ENCODE measurements at regions not wholly inside any gene's neighbourhood (a gene's known extent, or its start where the extent isn't known, plus 50 kb on each side); places are given as distances from the start of the nearest gene placed in this dataset.
"Not testable (repeated sequence)": the region's sequence is repeated elsewhere in the genome, so short reads cannot be mapped to it uniquely, and the experiment has no call there.

DNA sequence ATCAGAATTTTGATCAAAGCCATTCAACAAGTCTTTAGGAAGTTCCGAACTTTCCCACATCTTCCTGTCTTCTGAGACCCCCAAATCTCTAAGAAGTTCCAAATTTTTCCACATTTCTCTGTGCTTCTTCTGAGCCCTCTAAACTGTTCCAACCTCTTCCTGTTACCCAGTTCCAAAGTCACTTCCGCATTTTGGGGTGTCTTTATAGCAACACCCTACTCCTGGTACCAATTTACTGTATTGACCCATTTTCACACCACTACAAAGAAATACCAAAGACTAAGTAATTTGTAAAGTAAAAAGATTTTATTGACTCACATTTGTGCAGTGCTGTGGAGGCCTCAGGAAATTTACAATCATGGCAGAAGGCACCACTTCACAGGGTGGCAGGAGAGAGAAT, 385.8 kb upstream of the GHITM start:
- no peak for DNase-seq (ENCODE audit: low read depth)

DNA sequence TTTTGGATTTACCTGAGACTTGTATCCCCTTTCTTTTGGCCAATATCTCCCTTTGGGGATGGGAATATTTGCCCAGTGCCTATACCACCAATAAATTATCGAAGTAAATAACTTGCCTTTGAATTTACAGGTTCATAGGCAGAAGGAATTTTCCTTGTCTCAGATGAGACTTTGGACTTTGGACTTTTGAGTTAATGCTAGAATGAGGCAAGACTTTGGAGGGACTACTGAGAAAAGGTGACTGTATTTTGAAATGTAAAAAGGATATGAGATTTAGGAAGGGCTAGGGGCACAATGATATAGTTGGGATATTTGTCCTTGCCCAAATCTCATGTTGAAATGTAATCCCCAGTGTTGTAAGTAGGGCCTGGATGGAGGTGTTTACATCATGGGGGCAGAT, 384.5 kb upstream of the GHITM start:
- DNase-seq (ENCODE audit: low read depth) = no peak

DNA sequence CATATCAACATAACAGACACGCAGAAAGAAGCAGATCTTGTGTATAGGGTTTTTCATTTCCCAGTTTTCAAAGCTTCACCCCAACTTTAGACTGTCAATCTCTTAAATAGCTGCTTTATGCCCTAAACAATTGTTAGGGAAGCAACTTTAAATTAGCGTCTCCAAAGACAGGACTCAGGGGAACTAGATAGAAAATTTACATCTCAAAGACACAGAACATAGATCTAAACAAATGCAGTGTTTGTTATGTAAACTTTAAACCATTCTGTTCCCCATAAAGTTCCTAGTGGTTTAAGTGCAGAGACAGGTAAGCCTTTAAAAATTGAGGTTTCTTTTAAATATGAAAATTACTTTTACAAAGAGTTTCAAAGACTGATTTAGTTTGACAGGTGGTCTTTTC, 379.2 kb upstream of the GHITM start:
- no peak for DNase-seq (ENCODE audit: low read depth)

DNA sequence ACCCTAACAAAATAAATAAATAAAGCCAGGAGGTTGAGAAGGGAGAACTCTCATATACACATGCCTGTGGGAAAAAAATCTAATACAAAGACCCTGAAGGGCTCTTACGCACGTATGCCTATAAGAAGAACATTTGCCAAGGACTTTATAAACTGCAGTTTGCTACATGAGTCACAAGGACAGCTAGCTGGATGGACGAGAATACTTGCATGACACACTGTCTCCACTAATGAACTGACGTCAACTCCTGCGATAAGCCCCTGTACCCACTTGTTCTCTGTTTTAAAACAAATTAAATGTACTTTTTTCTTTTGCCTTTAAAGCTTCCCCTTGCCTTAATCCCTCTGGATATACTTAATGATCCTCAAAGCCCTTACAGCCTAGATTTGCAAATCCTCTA, 374.6 kb upstream of the GHITM start:
- no peak for DNase-seq (ENCODE audit: low read depth)

DNA sequence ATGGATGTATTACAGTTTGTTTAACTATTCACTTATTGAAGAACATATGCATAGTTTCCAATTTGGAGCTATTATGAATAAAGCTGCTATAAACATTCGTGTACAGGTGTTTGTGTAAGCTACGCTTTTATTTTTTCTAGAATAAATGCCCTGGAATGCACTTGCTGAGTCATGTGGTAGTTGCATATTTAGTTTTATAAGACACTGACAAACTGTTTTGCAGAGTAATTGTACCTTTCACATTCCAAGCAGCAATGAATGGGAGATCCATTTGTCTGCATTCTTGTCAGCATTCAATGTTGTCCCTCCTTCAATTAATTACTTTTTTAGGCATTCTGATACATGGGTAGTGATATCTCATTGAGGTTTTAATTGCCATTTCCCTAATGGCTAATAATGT, 373.6 kb upstream of the GHITM start:
- DNase-seq (ENCODE audit: low read depth) = no peak

DNA sequence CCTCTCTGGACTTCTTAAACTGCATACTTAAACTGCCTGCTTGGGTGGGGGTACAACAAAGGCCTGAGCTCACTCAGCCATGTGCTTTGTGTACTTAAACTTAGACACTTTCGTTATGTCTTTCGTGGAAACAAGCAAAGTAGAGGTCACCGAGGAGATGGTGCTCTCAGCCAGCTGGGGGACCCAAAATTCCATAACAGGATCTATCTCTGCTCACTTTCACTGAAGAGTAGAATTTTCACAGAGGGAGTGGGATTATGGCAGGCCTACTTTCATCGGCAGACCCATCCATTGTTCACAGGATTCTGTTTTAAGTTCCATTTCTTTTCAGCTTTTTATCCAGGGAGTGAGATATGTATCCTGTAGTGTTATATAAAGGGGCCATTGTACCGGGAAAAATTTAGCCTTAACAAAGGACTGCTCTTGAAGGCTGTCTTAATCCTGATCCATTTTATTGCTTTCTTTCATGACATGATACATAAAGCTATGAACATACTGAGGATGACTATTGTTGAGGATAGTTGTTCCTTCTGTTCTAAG, 370.0 kb upstream of the GHITM start:
- DNase-seq (ENCODE audit: low read depth) = no peak

DNA sequence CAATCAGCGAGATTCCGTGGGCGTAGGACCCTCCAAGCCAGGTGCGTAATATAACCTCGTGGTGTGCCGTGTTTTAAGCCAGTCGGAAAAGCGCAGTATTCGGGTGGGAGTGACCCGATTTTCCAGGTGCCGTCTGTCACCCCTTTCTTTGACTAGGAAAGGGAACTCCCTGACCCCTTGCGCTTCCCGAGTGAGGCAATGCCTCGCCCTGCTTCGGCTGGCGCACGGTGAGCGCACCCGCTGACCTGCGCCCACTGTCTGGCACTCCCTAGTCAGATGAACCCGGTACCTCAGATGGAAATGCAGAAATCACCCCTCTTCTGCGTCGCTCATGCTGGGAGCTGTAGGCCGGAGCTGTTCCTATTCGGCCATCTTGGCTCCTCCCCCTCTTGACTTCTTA, 352.6 kb upstream of the GHITM start:
- not testable (repeated sequence) for DNase-seq (ENCODE audit: low read depth)

DNA sequence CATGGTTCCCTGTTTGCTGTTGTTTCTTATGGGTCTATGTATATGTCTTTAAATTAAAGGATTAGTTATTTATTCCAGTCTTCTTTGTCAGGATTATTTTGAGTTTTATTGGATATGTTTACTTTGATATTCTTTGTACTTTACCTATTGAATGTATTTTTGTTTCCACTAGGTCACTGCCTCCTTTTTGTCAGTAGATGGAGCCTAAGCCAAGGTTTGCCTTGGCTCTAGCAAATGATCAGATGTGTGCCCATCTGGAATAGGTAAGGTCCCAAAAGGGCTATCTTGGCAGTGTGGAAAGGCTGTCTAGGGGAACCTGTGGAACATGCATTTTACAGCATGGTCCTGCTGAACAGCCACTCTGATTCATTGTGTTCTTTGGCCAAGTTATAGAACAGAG, 337.3 kb upstream of the GHITM start:
- no peak for DNase-seq (ENCODE audit: low read depth)

DNA sequence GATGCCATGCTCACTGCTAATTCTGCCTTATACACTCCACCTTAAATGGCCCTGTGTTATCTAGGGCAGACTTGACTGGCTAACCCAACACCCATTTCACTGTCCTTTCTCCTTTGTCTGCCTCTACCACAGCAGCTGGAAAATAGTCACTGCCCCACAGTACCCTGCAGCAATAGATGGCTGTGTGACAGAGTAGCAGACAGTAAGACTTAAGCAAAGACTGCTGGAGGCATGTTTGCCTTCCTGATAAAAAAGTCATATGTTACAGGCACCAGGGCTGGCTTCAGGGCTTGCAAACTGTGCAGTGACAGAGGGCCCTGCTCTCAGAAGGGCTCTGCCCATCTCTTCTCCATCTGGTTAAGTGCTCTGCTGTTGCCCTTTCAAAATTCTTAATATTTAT, 332.6 kb upstream of the GHITM start:
- DNase-seq (ENCODE audit: low read depth) = no peak

DNA sequence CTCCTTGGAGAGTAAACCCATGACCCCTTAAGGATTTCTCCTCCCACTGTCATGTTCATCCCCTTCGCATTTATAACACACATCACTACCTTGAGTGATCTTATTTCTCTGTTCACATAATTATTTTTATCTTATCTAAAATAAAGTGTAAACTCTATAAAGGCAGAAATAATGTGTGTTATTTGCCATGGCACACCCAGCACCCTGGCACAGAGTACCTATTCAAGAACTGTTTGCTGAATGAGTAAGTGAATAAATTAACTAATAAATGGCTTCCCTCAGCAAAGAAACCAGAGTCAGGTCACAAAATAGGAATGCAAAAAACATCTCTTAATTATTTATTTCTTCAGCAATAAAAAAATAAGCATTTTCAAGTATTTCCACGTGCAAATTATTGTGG, 330.3 kb upstream of the GHITM start:
- no peak for DNase-seq (ENCODE audit: low read depth)

DNA sequence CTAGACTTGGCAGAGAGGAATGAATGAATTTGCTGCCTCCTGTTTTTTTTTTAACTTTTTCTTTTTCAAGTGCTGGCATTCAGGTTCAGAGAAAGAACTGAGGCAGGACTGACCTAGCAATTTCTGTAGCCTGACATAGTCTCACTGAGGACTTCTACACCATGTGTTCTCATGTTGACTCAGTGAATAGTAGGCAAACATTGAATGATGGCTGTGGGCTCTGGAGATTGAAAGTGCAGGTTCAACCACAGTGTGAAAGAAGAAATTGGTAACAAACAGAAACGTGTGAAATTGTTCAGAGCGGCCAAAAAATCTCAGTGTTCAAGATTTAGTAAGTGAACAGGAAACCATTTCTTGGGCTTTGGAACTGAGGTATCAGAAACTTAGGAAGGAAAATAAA, 322.4 kb upstream of the GHITM start:
- DNase-seq (ENCODE audit: low read depth) = no peak

DNA sequence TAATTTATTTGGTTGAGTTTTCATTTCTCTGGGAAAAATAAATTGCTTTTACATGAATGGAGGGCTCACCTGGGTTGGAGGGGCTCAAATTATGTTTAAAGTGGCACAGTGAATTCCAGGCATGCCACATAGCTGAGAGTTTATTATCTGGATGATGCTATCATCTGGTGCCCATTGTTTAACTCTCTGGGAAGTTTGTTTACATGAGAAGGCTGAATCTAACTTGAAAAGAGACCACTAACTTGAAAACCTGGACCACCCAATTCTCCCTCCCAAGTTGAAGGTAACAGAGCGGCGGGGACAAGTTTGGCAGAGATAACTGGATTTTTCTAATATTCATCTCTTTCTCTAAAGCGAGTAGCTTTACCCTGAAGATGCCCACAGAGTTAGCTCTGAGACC, 321.5 kb upstream of the GHITM start:
- no peak for DNase-seq (ENCODE audit: low read depth)

DNA sequence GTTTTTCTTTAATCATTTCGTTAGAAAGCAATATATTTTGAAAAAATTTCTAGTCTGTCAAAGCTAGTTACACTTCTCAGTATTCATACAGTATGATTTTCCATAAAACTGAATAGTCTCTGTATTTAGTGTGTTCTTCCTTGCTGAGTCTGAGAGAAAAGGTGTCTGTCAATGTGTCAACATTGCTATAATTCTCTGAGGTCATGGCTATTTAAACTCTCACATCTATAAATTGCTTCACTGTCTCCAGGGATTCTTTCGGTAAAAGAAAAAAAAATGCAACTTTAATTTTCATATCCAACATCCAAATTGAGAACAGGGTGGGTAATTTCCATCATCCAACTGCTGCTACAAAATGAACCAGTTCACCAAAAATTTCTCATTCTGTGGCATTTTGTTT, 319.7 kb upstream of the GHITM start:
- DNase-seq (ENCODE audit: low read depth) = no peak

DNA sequence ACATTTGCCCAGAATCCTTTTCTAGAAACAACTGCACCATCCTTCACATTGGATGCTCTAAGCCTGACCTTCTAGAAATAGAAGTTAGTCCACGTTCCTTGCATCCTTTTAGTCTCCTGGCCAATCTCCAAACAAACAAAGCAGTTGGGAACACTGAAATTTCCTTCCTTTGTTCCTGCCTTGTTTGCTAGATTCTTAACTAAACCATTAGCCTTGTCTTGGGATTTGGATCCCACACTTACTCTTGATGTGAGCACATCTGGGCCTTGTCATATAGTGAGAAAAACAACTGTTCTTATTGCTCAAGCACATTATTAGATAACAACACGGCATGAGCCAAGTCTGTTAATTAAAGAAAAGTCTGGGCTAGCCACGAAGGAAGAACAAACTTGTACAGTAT, 319.3 kb upstream of the GHITM start:
- no peak for DNase-seq (ENCODE audit: low read depth)

DNA sequence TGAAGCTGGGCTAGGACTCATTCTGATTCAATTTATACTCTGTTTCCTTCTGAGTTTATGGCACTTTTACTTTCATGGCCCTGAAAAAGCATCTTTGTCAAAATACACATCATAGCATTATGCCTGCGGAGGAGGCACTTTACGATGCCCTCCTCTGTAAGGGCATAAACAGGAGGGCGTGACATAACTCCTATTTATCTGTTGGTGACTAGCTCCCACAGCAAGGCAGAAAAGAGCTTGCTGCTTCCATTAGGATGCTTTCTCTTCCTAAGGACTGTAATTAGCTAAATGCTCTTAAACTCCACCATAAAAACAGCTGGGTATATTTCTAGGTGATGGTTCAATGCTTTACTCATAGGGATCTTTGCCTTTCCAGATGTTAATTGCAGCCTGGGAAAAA, 315.2 kb upstream of the GHITM start:
- no peak for DNase-seq (ENCODE audit: low read depth)

DNA sequence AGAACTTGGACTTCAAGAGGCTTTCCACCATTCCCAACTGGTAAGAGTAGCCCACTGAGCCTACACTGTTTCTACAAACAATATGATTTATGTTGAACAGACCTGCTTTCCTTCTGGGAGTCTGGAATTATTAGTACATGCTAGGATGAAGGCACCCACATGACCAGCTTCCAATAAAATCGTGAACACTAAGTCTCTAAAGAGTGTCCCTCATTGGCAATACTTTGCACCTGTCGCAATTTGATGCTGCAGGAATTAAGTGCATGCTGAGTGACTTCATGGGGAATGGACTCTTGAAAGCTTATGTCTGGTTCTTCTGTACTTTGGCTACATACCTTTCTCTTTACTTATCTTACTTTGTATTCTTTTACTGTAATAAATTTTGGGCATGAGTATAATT, 305.2 kb upstream of the GHITM start:
- no peak for DNase-seq (ENCODE audit: low read depth)

DNA sequence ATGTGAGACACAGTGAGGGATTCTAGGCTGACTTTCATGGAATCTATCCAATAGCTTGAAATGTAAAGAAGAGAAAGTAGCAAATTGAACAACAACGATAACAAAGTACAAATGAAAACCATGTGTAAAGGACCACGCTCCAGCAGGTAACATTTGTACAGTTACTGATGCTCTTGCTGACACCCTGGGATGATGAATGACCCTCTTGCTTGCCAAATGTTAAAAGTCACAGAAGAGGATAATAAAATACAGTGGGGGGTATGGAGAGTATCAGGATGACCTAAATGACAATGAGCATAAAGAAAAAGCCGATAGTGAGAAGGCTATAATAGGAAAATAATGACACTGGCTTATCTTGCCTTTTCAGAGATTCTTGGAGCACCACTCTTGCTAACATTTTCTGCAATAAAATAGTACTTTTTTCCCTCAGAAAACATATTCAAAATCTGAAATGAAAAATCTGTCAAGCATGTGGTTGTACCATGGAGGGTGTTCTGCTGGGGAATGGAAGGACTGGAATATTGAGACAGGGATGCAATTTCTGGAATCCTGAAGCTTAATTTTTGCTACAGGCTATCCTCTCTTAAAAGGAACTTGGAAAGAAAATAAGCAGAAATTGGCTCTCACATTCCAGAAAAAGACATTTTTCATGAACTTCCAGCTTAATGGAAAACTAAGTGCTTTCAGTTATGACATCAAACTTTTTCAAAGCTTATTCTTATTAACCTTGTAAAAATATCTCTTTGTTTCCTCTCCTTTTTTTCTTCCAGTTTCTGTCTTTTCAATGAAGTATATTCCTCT, 303.2 kb upstream of the GHITM start:
- DNase-seq (ENCODE audit: low read depth) = no peak

DNA sequence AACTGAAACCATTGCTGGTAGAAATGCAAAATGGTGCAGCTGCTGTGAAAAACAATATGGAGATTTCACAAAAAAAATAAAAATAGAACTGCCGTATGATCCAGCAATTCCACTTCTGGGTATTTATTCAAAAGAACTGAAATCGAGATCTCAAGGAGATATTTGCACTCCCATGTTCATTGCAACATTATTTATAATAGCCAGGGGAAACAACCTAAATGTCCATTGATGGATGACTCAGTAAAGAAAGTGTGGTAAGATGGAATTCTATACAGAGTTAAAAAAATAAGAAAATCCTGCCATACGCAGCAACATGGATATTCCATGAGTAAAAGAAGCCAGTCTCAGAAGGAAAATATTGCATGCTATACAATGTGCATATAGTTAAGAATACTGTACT, 290.6 kb upstream of the GHITM start:
- DNase-seq (ENCODE audit: low read depth) = no peak

DNA sequence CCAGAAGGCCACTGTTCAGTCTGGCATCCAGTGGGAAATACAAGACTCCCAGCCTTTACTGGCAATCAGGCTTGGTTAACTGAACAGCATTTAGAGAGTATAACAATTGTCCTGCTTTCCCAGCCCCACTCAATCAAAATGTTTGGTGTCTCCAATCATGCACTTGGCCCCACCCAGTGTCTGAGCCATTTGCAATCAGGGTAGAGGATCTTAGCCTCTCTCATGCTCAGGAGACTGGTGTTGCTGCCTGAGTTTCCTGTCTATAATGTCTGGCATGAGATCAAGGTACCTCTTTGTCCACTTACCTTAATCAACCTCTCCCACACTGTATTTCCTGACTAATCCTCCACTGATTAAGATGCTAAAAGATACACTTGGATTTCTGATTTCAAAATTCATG, 290.2 kb upstream of the GHITM start:
- no peak for DNase-seq (ENCODE audit: low read depth)

DNA sequence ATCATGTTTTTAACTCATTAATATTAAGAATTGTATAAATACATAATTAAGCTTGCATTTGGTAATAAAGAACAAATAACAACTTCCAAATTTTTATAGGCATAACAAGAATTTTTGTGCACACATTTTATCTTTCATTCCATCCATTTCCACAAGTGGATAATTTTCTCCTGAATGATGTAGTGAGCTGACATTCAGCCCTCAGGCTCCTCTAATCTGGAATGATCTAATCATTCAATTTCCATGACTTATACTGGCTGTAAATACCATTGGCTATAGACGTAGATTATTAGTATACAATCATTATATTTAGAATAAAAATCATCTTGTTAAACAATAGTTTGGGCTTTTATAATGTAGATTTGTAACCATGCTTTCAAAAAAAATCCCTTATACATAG, 287.2 kb upstream of the GHITM start:
- no peak for DNase-seq (ENCODE audit: low read depth)

DNA sequence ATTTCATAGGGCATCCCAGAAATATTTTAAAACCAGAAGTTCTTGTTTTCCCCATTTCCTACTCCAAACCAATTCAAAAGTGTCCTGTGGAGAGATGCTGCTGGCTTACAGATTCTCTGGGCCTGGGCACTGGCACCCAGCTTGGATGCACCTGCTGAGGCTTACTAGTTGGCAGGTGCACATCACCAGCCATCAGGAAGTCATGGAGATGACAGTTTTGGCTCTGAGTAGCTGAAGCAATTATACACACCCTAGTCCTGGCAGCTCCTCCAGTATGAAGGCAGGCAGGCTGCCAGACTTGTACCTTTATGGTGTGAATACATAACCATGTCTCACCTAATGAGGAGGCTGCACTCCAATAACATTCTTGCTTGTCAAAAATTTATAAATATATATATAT, 276.6 kb upstream of the GHITM start:
- no peak for DNase-seq (ENCODE audit: low read depth)

DNA sequence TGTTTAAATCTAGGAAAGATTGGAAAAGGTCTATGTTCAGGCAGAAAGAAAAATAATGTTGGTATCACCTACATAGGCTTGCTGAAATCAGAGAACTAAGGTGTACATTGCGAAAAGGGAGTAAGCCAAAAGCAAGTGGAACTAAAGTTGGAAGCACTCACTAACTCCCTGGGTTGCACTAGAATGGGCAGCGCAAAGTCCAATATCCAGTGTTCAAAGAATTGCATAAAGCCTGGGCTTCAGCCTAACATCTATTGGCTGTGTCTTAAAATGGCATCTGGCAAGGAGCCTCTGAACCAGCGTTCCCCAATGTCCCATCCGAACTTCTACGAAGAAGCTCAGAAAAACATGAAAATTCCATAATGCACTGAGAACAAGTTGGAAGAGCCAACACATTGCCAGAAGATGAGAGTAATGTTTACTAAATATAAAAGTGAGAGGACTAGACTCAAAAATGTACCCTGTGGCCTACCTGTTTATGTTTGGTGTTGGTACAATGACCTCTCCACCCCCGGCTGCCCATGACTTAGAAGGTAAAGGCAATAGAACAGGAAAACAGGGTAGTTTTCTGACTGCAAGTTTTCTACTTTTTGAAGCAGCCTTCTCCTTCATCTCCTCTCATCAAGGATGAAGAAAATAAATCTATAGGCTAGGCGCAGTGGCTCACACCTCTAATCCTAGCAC, 275.9 kb upstream of the GHITM start:
- DNase-seq (ENCODE audit: low read depth) = no peak

DNA sequence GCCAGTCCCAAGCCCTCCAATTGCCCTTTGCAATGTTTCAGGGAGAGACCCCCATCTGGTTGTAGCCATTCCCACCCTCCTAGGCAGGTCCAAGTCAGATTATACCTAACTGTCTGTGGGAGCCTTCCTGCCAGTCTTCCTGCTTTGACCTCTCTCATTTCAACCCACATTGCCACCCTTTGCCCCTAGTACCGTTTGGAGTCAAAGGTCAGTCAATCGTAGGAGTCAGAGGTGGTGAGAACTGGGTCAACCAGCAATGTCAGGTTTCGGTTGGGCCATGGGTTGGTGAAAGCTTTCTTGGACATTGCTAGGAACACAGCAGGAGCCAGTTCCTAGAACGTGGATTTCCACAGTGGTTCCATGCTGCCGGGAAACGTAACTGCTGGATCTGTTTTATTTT, 269.4 kb upstream of the GHITM start:
- DNase-seq (ENCODE audit: low read depth) = no peak
